Spleen (tissue), 11 donors: ENCODE measurements at regions not wholly inside any gene's neighbourhood (a gene's known extent, or its start where the extent isn't known, plus 50 kb on each side); places are given as distances from the start of the nearest gene placed in this dataset.

ENCODE experiments used
- DNase-seq: peaks from one replicate; pipeline ENCODE4 v3.0.0-alpha.2; 2020
- H3K27ac ChIP-seq, 8 donors: fragments of 200-600 bp; sonication (generic) in 7 of 8; 1 replicate in 4 of 8; 2 replicates in 4 of 8; pipeline versions ENCODE4 v1.5.0 to v1.8.0; 2016 to 2021; ENCODE audit warnings: inconsistent platforms in 4 of 8, mild to moderate bottlenecking in 4 of 8, moderate library complexity in 1 of 8
- H3K27me3 ChIP-seq, 7 donors: fragments of 200-600 bp; sonication (generic) in 6 of 7; replicated peaks in 1 of 7; 1 replicate in 4 of 7; 2 replicates in 3 of 7; pipeline versions ENCODE4 v1.5.0 to v1.8.0; 2016 to 2021; ENCODE audit warnings: inconsistent platforms in 3 of 7, mild to moderate bottlenecking in 1 of 7
- H3K36me3 ChIP-seq, 6 donors: fragments of 200-600 bp; sonication (generic) in 5 of 6; 1 replicate in 4 of 6; 2 replicates in 2 of 6; pipeline versions ENCODE4 v1.5.0 to v1.8.0; 2016 to 2021; ENCODE audit warnings: inconsistent platforms in 2 of 6
- H3K4me1 ChIP-seq, 6 donors: fragments of 200-600 bp; sonication (generic) in 5 of 6; 1 replicate in 3 of 6; 2 replicates in 3 of 6; pipeline versions ENCODE4 v1.5.0 to v1.8.0; 2016 to 2021; ENCODE audit warnings: inconsistent platforms in 3 of 6
- H3K4me3 ChIP-seq, 8 donors: fragments of 200-600 bp; sonication (generic) in 7 of 8; 1 replicate in 4 of 8; 2 replicates in 4 of 8; pipeline versions ENCODE4 v1.5.0 to v1.8.0; 2016 to 2021; ENCODE audit warnings: inconsistent platforms in 4 of 8, mild to moderate bottlenecking in 4 of 8, moderate library complexity in 2 of 8
- H3K9me3 ChIP-seq, 8 donors: fragments of 200-600 bp; sonication (generic) in 7 of 8; 1 replicate in 4 of 8; 2 replicates in 4 of 8; pipeline versions ENCODE4 v1.5.0 to v1.8.0; 2016 to 2021; ENCODE audit warnings: inconsistent platforms in 4 of 8
- POLR2A ChIP-seq, 3 donors: fragments of 450-650 bp; IDR thresholded peaks; one replicate each; pipeline ENCODE4 v1.5.1; 2017; ENCODE audit warnings: antibody characterized with exemption in 3 of 3, mild to moderate bottlenecking in 1 of 3
- POLR2AphosphoS5 ChIP-seq, 3 donors: sonication (generic); formaldehyde crosslinking; IDR thresholded peaks; one replicate each; pipeline ENCODE4 v1.5.1; 2017; ENCODE audit warnings: antibody characterized with exemption in 3 of 3
- WGBS, 5 donors: extraction: QIAGEN DNeasy Blood & Tissue Kit in 3 of 5; methylation state at CpG; one replicate each; pipeline versions ENCODE4 v1.1.5 to v1.1.7; 2013 to 2018; 5-methylcytosine and 5-hydroxymethylcytosine counted together
- intact Hi-C: fragments of 100-400 bp; cut with DNase I; formaldehyde crosslinking; loops from one replicate; pipeline ENCODE4 v1.15.0; 2023; ENCODE audit warnings: low total_unique reads
- TF ChIP-seq, protein P1 (sequence below), 11 experiments: fragments of 200-600 bp in 7 of 11; fragments of 450-650 bp in 4 of 11; sonication (generic) in 4 of 11; IDR thresholded peaks in 8 of 11; conservative IDR thresholded peaks in 3 of 11; 1 replicate in 7 of 11; 2 replicates in 4 of 11; pipeline versions ENCODE4 v1.4.0 to v1.8.0; 2016 to 2021; ENCODE audit warnings: antibody characterized with exemption in 11 of 11, inconsistent platforms in 4 of 11, mild to moderate bottlenecking in 1 of 11
- donor health status: healthy with polysubstance abuse.
- donor health status: DM: no; HTN: no; CAD: no; lungs with moderate emphysema.
- donor health status: DM: no; HTN: no; CAD: no.
- donor health status: Bipolar disorder and iron deficiency.
- donor health status: healthy.
- donor health status: DM: no; HTN: no; CAD: no.
- donor health status: DM: yes; HTN: yes; CAD: no.

DNA sequence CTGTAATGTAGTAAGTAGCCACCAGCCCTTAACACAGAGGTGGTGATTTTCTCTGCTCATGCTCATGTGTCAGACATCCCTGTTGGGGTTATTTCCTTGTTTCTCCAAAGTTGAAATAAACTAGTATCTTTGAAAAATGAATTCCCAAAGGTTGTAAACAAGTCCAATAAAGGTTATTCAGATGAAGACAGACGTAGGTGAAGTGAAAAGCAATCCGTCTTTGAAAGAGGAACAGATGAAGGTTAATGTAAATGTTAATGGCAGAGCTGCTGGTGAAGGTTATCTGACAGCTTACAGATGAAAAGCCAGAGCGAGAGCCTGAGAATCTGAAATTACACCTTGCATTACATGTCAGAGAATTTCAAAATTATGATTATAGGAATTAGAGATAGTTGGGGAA is 1604.0 kb downstream of the FAM181B start:
- H3K27ac ChIP-seq = no peak overlapping the region
- WGBS, 5 donors = 70 to 84% (median 76%) methylated on average over 3 of the region's 3 CpGs
- intact Hi-C loops = no loop called here
- TF ChIP-seq POLR2A (IDR thresholded peaks at IDR 0.05) (no peak), POLR2AphosphoS5 (IDR thresholded peaks at IDR 0.05) (no peak)
- TF ChIP-seq, protein P1, sequence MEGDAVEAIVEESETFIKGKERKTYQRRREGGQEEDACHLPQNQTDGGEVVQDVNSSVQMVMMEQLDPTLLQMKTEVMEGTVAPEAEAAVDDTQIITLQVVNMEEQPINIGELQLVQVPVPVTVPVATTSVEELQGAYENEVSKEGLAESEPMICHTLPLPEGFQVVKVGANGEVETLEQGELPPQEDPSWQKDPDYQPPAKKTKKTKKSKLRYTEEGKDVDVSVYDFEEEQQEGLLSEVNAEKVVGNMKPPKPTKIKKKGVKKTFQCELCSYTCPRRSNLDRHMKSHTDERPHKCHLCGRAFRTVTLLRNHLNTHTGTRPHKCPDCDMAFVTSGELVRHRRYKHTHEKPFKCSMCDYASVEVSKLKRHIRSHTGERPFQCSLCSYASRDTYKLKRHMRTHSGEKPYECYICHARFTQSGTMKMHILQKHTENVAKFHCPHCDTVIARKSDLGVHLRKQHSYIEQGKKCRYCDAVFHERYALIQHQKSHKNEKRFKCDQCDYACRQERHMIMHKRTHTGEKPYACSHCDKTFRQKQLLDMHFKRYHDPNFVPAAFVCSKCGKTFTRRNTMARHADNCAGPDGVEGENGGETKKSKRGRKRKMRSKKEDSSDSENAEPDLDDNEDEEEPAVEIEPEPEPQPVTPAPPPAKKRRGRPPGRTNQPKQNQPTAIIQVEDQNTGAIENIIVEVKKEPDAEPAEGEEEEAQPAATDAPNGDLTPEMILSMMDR (IDR thresholded peaks at IDR 0.05 in 8 of 11, conservative IDR thresholded peaks at IDR 0.05 in 3 of 11) = no peak
- DNase-seq = no peak
- no peak overlapping the region for H3K4me3 ChIP-seq
- H3K4me1 ChIP-seq = no peaks in the 10 kb centered on the region
- no peaks in the 10 kb centered on the region for H3K27me3 ChIP-seq
- no peaks in the 10 kb centered on the region for H3K36me3 ChIP-seq
- H3K9me3 ChIP-seq = no peaks in the 10 kb centered on the region

- intact Hi-C loops = no loop called here
- Histone ChIP-seq H3K27ac (no peak overlapping the region), H3K9me3 (no peaks in the 10 kb centered on the region), H3K4me3 (no peak overlapping the region), H3K27me3 (no peaks in the 10 kb centered on the region), H3K36me3 (no peaks in the 10 kb centered on the region), H3K4me1 (no peaks in the 10 kb centered on the region)
- no peak for DNase-seq
- TF ChIP-seq POLR2A (IDR thresholded peaks at IDR 0.05) (no peak), POLR2AphosphoS5 (IDR thresholded peaks at IDR 0.05) (no peak)
- TF ChIP-seq, protein P1 (IDR thresholded peaks at IDR 0.05 in 8 of 11, conservative IDR thresholded peaks at IDR 0.05 in 3 of 11) = no peak
Observed at GRCh38 chr11:81112718-81113117, 1620.9 kb downstream of the FAM181B start.

DNA sequence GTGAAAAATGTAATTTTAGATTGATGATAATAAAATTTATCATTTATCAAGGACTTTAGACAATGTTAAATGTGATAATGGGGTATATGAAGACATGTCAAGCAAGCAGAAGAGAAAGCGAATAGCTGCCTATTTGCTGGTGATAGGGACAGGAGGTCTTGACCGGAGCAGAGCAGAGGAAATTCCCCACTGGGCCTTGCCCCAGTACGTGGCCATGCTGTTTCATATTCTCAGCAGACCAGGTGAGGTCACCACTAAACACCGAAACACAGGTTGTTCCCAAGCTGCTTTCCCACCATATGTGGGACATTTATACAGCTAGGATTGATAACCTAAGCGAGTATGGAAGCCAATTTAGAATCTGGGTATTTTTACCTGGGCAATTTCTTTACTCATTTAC is 1629.6 kb downstream of the FAM181B start:
- H3K27ac ChIP-seq = no peak overlapping the region
- no peaks in the 10 kb centered on the region for H3K9me3 ChIP-seq
- H3K36me3 ChIP-seq = no peaks in the 10 kb centered on the region
- H3K27me3 ChIP-seq = no peaks in the 10 kb centered on the region
- no peak for DNase-seq
- no peaks in the 10 kb centered on the region for H3K4me1 ChIP-seq
- H3K4me3 ChIP-seq = no peak overlapping the region
- WGBS, 5 donors = 70 to 92% (median 76%) methylated on average over 5 of the region's 5 CpGs
- TF ChIP-seq, protein P1 (IDR thresholded peaks at IDR 0.05 in 8 of 11, conservative IDR thresholded peaks at IDR 0.05 in 3 of 11) = no peak
- no peak for TF ChIP-seq POLR2AphosphoS5 (IDR thresholded peaks at IDR 0.05)
- TF ChIP-seq POLR2A (IDR thresholded peaks at IDR 0.05) = no peak
- intact Hi-C loops = no loop called here

GRCh38 chr11:81098471-81098870 is 1635.2 kb downstream of the FAM181B start:
- Histone ChIP-seq H3K36me3 (no peaks in the 10 kb centered on the region), H3K27me3 (no peaks in the 10 kb centered on the region), H3K27ac (no peak overlapping the region), H3K4me3 (no peak overlapping the region), H3K9me3 (no peaks in the 10 kb centered on the region), H3K4me1 (no peaks in the 10 kb centered on the region)
- no peak for DNase-seq
- WGBS, 5 donors = 65 to 91% (median 68%) methylated on average over 1 of the region's 1 CpG
- intact Hi-C loops = no loop called here
- TF ChIP-seq POLR2A (IDR thresholded peaks at IDR 0.05) (no peak), POLR2AphosphoS5 (IDR thresholded peaks at IDR 0.05) (no peak)
- TF ChIP-seq, protein P1 (IDR thresholded peaks at IDR 0.05 in 8 of 11, conservative IDR thresholded peaks at IDR 0.05 in 3 of 11) = no peak
